Adrenal gland (tissue), 5 donors: ENCODE measurements at regions not wholly inside any gene's neighbourhood (a gene's known extent, or its start where the extent isn't known, plus 50 kb on each side); places are given as distances from the start of the nearest gene placed in this dataset.

Experiments used
- CTCF ChIP-seq, 6 experiments: fragments of 450-650 bp in 4 of 6; fragments of 200-600 bp in 2 of 6; sonication (generic) in 1 of 6; IDR thresholded peaks; 1 replicate in 5 of 6; 2 replicates in 1 of 6; pipeline versions ENCODE4 v1.5.1 to v1.8.0; 2016 to 2021; ENCODE audit warnings: antibody characterized with exemption in 6 of 6, mild to moderate bottlenecking in 2 of 6, moderate library complexity in 1 of 6
- POLR2A ChIP-seq, 2 donors: fragments of 450-650 bp; IDR thresholded peaks; one replicate each; pipeline ENCODE4 v1.6.1; 2017; ENCODE audit warnings: antibody characterized with exemption in 2 of 2, mild to moderate bottlenecking in 2 of 2, moderate library complexity in 1 of 2
- donor health status: DM: no; HTN: no; CAD: no.

- TF ChIP-seq CTCF (IDR thresholded peaks at IDR 0.05) (no peak), POLR2A (IDR thresholded peaks at IDR 0.05) (no peak)
Measured at GRCh38 chr2:106269591-106270291, 75.6 kb upstream of the UXS1 start.
